ENCODE measurements at regions not wholly inside any gene's neighbourhood (a gene's known extent, or its start where the extent isn't known, plus 50 kb on each side); places are given as distances from the start of the nearest gene placed in this dataset.

GRCh38 chr15:87710406-87710805 is 546.1 kb downstream of the NTRK3 start:
- Histone ChIP-seq H3K4me1 (ENCODE audit: control insufficient read depth, insufficient read depth, low read length) (peaks cover 4% of the 10 kb centered on the region; the same call in 1 of the 2 replicates), H3K4me3 (ENCODE audit: low read depth, low read length) (no peak overlapping the region), H3K27ac (ENCODE audit: extremely low read depth, low read depth, low read length) (no peak overlapping the region), H3K9me3 (ENCODE audit: control insufficient read depth, insufficient read depth, low read depth, low read length) (no peaks in the 10 kb centered on the region), H3K36me3 (ENCODE audit: control insufficient read depth in 2 of 2, insufficient read depth in 1 of 2, low read length in 2 of 2) (no peaks in the 10 kb centered on the region)
- CTCF ChIA-PET, result no interaction called here
- TF ChIP-seq, protein P1, sequence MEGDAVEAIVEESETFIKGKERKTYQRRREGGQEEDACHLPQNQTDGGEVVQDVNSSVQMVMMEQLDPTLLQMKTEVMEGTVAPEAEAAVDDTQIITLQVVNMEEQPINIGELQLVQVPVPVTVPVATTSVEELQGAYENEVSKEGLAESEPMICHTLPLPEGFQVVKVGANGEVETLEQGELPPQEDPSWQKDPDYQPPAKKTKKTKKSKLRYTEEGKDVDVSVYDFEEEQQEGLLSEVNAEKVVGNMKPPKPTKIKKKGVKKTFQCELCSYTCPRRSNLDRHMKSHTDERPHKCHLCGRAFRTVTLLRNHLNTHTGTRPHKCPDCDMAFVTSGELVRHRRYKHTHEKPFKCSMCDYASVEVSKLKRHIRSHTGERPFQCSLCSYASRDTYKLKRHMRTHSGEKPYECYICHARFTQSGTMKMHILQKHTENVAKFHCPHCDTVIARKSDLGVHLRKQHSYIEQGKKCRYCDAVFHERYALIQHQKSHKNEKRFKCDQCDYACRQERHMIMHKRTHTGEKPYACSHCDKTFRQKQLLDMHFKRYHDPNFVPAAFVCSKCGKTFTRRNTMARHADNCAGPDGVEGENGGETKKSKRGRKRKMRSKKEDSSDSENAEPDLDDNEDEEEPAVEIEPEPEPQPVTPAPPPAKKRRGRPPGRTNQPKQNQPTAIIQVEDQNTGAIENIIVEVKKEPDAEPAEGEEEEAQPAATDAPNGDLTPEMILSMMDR (tag by site-specific recombination; IDR thresholded peaks at IDR 0.05), result no peak
- TF ChIP-seq ZNF791 (tag by site-specific recombination; IDR thresholded peaks at IDR 0.05) (no peak), ZNF677 (tag by site-specific recombination; IDR thresholded peaks at IDR 0.05) (no peak), ZNF777 (tag by site-specific recombination; IDR thresholded peaks at IDR 0.05; ENCODE audit: borderline replicate concordance) (no peak), OVOL3 (tag by site-specific recombination; IDR thresholded peaks at IDR 0.05) (no peak), HOXC10 (CRISPR knock-in tag; IDR thresholded peaks at IDR 0.05) (no peak), KLF10 (tag by site-specific recombination; IDR thresholded peaks at IDR 0.05) (no peak), TCF7L2 (IDR thresholded peaks at IDR 0.05; ENCODE audit: borderline replicate concordance, low read depth, low read length) (no peak)
- TF ChIP-seq, protein P2, sequence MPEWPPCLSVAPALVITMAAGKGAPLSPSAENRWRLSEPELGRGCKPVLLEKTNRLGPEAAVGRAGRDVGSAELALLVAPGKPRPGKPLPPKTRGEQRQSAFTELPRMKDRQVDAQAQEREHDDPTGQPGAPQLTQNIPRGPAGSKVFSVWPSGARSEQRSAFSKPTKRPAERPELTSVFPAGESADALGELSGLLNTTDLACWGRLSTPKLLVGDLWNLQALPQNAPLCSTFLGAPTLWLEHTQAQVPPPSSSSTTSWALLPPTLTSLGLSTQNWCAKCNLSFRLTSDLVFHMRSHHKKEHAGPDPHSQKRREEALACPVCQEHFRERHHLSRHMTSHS (tag by site-specific recombination; IDR thresholded peaks at IDR 0.05), result no peak
- POLR2A ChIA-PET, result no interaction called here

DNA sequence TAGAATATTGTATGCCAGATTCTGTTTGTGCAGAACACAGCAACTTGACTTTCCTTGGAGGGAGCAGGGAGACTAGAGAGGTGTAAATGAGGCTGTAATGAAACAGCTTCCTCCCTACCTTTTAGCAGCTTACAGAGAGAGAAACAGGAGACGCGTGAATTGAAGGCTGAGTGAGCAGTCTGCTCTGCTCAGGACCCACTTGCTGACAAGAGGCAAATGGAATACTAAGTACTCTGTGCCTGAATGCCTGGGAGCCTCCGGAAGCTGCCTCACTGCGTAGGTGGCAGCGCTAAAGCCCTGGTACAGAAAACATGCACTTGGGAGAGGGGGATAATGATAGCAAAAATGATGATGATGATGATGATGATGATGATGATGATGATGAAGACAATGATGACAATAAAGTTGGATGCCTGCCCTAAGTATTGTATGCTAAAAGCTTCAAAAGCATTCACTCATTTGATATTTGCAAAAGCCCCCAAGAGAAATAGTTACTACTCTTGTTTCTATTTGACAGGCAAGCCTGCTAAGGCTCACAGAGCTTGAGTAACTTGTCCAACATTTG is 548.9 kb downstream of the NTRK3 start:
- no peak overlapping the region for H3K4me3 ChIP-seq (ENCODE audit: low read depth, low read length)
- POLR2A ChIA-PET, result no interaction called here
- H3K9me3 ChIP-seq (ENCODE audit: control insufficient read depth, insufficient read depth, low read depth, low read length), result no peaks in the 10 kb centered on the region
- H3K4me1 ChIP-seq (ENCODE audit: control insufficient read depth, insufficient read depth, low read length), result peaks cover 4% of the 10 kb centered on the region; the same call in 1 of the 2 replicates
- CTCF ChIA-PET, result no interaction called here
- H3K36me3 ChIP-seq (ENCODE audit: control insufficient read depth in 2 of 2, insufficient read depth in 1 of 2, low read length in 2 of 2), result no peaks in the 10 kb centered on the region
- TF ChIP-seq ZNF701 (tag by site-specific recombination; IDR thresholded peaks at IDR 0.05), result no peak
- peak; percentile 81 for TF ChIP-seq ZNF513 (tag by site-specific recombination; IDR thresholded peaks at IDR 0.05)
- H3K27ac ChIP-seq (ENCODE audit: extremely low read depth, low read depth, low read length), result no peak overlapping the region

DNA sequence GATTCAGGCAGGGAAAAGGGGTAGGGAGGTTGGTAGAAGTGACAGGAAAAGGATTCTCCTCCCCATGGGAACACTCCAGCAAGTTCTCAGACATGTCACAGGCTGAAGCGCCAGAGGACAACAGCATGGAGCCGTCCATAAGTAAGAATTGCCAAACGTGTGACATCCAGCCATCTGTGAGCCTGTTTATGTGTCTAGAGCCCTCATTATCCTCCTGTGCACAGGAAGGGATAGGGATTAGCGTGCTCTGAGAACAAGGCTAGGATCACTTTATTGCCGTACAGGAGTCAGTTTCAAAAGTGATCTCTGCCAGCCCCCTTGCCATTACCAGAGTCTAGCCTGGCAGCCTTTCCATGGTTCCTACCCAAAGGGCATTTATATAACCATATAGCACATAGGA is 549.5 kb downstream of the NTRK3 start:
- H3K4me1 ChIP-seq (ENCODE audit: control insufficient read depth, insufficient read depth, low read length), result peaks cover 4% of the 10 kb centered on the region; the same call in 1 of the 2 replicates
- CTCF ChIA-PET, result no interaction called here
- no peak overlapping the region for H3K27ac ChIP-seq (ENCODE audit: extremely low read depth, low read depth, low read length)
- TF ChIP-seq ZNF423 (tag by site-specific recombination; IDR thresholded peaks at IDR 0.05) (no peak), ZNF114 (tag by site-specific recombination; IDR thresholded peaks at IDR 0.05) (no peak), SALL2 (tag by site-specific recombination; IDR thresholded peaks at IDR 0.05; ENCODE audit: borderline replicate concordance) (no peak), KLF10 (tag by site-specific recombination; IDR thresholded peaks at IDR 0.05) (no peak), PRDM4 (tag by site-specific recombination; IDR thresholded peaks at IDR 0.05) (no peak), WT1 (tag by site-specific recombination; IDR thresholded peaks at IDR 0.05) (no peak), ELK4 (IDR thresholded peaks at IDR 0.05; ENCODE audit: borderline replicate concordance, low read depth, low read length) (no peak), REPIN1 (tag by site-specific recombination; IDR thresholded peaks at IDR 0.05; ENCODE audit: low read depth) (no peak)
- TF ChIP-seq, protein P3, sequence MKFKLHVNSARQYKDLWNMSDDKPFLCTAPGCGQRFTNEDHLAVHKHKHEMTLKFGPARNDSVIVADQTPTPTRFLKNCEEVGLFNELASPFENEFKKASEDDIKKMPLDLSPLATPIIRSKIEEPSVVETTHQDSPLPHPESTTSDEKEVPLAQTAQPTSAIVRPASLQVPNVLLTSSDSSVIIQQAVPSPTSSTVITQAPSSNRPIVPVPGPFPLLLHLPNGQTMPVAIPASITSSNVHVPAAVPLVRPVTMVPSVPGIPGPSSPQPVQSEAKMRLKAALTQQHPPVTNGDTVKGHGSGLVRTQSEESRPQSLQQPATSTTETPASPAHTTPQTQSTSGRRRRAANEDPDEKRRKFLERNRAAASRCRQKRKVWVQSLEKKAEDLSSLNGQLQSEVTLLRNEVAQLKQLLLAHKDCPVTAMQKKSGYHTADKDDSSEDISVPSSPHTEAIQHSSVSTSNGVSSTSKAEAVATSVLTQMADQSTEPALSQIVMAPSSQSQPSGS (tag by site-specific recombination; IDR thresholded peaks at IDR 0.05; ENCODE audit: low read depth), result no peak
- TF ChIP-seq, protein P4, sequence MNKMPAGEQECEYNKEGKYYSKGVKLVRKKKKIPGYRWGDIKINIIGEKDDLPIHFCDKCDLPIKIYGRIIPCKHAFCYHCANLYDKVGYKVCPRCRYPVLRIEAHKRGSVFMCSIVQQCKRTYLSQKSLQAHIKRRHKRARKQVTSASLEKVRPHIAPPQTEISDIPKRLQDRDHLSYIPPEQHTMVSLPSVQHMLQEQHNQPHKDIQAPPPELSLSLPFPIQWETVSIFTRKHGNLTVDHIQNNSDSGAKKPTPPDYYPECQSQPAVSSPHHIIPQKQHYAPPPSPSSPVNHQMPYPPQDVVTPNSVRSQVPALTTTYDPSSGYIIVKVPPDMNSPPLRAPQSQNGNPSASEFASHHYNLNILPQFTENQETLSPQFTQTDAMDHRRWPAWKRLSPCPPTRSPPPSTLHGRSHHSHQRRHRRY (tag by site-specific recombination; IDR thresholded peaks at IDR 0.05), result no peak
- H3K4me3 ChIP-seq (ENCODE audit: low read depth, low read length), result no peak overlapping the region
- H3K36me3 ChIP-seq (ENCODE audit: control insufficient read depth in 2 of 2, insufficient read depth in 1 of 2, low read length in 2 of 2), result no peaks in the 10 kb centered on the region
- POLR2A ChIA-PET, result no interaction called here
- no peaks in the 10 kb centered on the region for H3K9me3 ChIP-seq (ENCODE audit: control insufficient read depth, insufficient read depth, low read depth, low read length)
